Thoracic aorta (tissue), 2 donors: ENCODE measurements at regions not wholly inside any gene's neighbourhood (a gene's known extent, or its start where the extent isn't known, plus 50 kb on each side); places are given as distances from the start of the nearest gene placed in this dataset.
"Not testable (repeated sequence)": the region's sequence is repeated elsewhere in the genome, so short reads cannot be mapped to it uniquely, and the experiment has no call there.

Experiments used
- ATAC-seq: fragments of 150-250 bp; one replicate; pipeline ENCODE4 v1.8.0; 2017; ENCODE audit warnings: low read depth; ENCODE audit not compliant: insufficient number of reproducible peaks, low FRiP score
- DNase-seq: peaks from one replicate; pipeline ENCODE4 v3.0.0-alpha.2; 2020; ENCODE audit warnings: low spot score
- H3K27ac ChIP-seq, 2 donors: fragments of 200-600 bp; sonication (generic); 1 replicate in 1 of 2; 2 replicates in 1 of 2; pipeline ENCODE4 v1.5.1; 2016; ENCODE audit warnings: mild to moderate bottlenecking in 2 of 2, moderate library complexity in 2 of 2
- H3K27me3 ChIP-seq: fragments of 200-600 bp; sonication (generic); replicated peaks from 2 replicates; pipeline ENCODE4 v1.6.0; 2016; ENCODE audit warnings: mild to moderate bottlenecking; ENCODE audit not compliant: insufficient read depth
- H3K36me3 ChIP-seq: fragments of 200-600 bp; sonication (generic); one replicate; pipeline ENCODE4 v1.5.1; 2016
- H3K4me1 ChIP-seq, 2 donors: fragments of 200-600 bp; sonication (generic); 1 replicate in 1 of 2; 2 replicates in 1 of 2; pipeline versions ENCODE4 v1.5.1 to v1.6.0; 2016; ENCODE audit warnings: low read depth in 2 of 2, mild to moderate bottlenecking in 1 of 2; ENCODE audit not compliant: control insufficient read depth in 1 of 2
- H3K4me3 ChIP-seq: fragments of 200-600 bp; sonication (generic); 2 replicates; pipeline ENCODE4 v1.5.1; 2016; ENCODE audit warnings: mild to moderate bottlenecking
- H3K9me3 ChIP-seq: fragments of 200-600 bp; sonication (generic); 2 replicates; pipeline ENCODE4 v1.5.1; 2016
- TF ChIP-seq, protein P1 (sequence below): fragments of 200-600 bp; sonication (generic); IDR thresholded peaks from one replicate; pipeline ENCODE4 v1.5.1; 2019; ENCODE audit warnings: antibody characterized with exemption

- Histone ChIP-seq H3K36me3 (no peaks in the 10 kb centered on the region), H3K27ac (no peak overlapping the region), H3K9me3 (no peaks in the 10 kb centered on the region), H3K4me1 (peaks cover 4 to 26% of the 10 kb centered on the region in 2 donors), H3K27me3 (no peaks in the 10 kb centered on the region), H3K4me3 (no peak overlapping the region)
- no peak for ATAC-seq
- no peak for DNase-seq
- TF ChIP-seq, protein P1, sequence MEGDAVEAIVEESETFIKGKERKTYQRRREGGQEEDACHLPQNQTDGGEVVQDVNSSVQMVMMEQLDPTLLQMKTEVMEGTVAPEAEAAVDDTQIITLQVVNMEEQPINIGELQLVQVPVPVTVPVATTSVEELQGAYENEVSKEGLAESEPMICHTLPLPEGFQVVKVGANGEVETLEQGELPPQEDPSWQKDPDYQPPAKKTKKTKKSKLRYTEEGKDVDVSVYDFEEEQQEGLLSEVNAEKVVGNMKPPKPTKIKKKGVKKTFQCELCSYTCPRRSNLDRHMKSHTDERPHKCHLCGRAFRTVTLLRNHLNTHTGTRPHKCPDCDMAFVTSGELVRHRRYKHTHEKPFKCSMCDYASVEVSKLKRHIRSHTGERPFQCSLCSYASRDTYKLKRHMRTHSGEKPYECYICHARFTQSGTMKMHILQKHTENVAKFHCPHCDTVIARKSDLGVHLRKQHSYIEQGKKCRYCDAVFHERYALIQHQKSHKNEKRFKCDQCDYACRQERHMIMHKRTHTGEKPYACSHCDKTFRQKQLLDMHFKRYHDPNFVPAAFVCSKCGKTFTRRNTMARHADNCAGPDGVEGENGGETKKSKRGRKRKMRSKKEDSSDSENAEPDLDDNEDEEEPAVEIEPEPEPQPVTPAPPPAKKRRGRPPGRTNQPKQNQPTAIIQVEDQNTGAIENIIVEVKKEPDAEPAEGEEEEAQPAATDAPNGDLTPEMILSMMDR, result no peak
These were observed 648.3 kb upstream of the NECTIN3 start for GRCh38 chr3:110423276-110423675.

GRCh38 chr3:110430146-110430545, 641.5 kb upstream of the NECTIN3 start:
- DNase-seq, result no peak
- H3K36me3 ChIP-seq, result no peaks in the 10 kb centered on the region
- no peak overlapping the region for H3K4me3 ChIP-seq
- H3K9me3 ChIP-seq, result no peaks in the 10 kb centered on the region
- H3K4me1 ChIP-seq, result no peaks in the 10 kb centered on the region
- TF ChIP-seq, protein P1, result no peak
- ATAC-seq, result no peak
- no peak overlapping the region for H3K27ac ChIP-seq
- no peaks in the 10 kb centered on the region for H3K27me3 ChIP-seq

DNA sequence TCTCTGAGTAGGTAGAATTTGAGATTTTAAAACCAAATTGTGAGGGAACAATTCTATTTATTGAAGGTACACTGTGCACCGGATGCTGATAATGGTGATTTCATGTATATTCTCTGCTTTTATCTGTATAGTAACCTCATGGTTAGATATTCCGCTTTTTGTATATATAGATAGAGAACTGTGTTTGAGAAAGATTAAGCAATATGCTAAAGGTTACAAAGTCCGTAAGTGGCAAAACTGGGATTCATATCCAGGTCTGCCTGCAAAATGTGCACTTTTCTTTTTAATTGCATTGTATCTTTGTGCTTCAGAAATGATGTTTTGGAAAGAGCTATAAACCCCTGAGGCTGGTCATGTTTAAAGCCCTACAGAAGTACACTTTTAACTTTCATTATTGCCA, 635.4 kb upstream of the NECTIN3 start:
- Histone ChIP-seq H3K27ac (no peak overlapping the region), H3K9me3 (no peaks in the 10 kb centered on the region), H3K36me3 (no peaks in the 10 kb centered on the region), H3K27me3 (no peaks in the 10 kb centered on the region), H3K4me3 (no peak overlapping the region), H3K4me1 (no peaks in the 10 kb centered on the region)
- ATAC-seq (no peak), DNase-seq (no peak)
- TF ChIP-seq, protein P1, result no peak

GRCh38 chr3:110440066-110440653, 631.5 kb upstream of the NECTIN3 start:
- H3K4me1 ChIP-seq, H3K4me3 ChIP-seq, H3K27ac ChIP-seq, ATAC-seq, H3K9me3 ChIP-seq, H3K36me3 ChIP-seq, H3K27me3 ChIP-seq, DNase-seq: not testable (repeated sequence)

DNA sequence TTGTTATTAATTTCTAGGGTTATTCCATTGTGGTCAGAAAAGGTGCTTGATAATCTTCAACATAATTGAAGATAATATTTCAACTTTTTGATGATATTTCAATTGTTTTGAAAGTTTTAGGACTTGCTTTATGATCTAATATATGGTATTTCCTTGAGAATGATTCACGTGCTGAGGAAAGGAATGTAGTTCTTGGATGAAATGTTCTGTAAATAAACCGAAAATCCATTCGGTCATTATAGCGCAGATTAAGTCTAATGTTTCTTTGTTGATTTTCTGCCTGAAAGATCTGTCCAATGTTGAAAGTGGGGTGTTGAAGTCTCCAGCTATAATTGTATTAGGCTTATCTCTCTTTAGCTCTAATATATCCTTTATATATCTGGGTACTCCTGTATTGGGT, 617.5 kb upstream of the NECTIN3 start:
- H3K9me3 ChIP-seq, result no peaks in the 10 kb centered on the region
- no peak overlapping the region for H3K4me3 ChIP-seq
- DNase-seq, result no peak
- TF ChIP-seq, protein P1, result no peak
- no peak for ATAC-seq
- no peak overlapping the region for H3K27ac ChIP-seq
- no peaks in the 10 kb centered on the region for H3K4me1 ChIP-seq
- H3K36me3 ChIP-seq, result no peaks in the 10 kb centered on the region
- H3K27me3 ChIP-seq, result no peaks in the 10 kb centered on the region

GRCh38 chr3:110456001-110456400, 615.6 kb upstream of the NECTIN3 start:
- TF ChIP-seq, protein P1, result no peak
- H3K36me3 ChIP-seq, result no peaks in the 10 kb centered on the region
- no peaks in the 10 kb centered on the region for H3K27me3 ChIP-seq
- H3K27ac ChIP-seq, result no peak overlapping the region
- no peaks in the 10 kb centered on the region for H3K9me3 ChIP-seq
- DNase-seq, result no peak
- ATAC-seq, result no peak
- H3K4me3 ChIP-seq, result no peak overlapping the region
- no peaks in the 10 kb centered on the region for H3K4me1 ChIP-seq
